ENCODE measurements at regions not wholly inside any gene's neighbourhood (a gene's known extent, or its start where the extent isn't known, plus 50 kb on each side); places are given as distances from the start of the nearest gene placed in this dataset.

GRCh38 chr4:157600583-157600982 is 380.1 kb downstream of the GRIA2 start:
- no peak for TF ChIP-seq CTCF (IDR thresholded peaks at IDR 0.05)
- no peak for TF ChIP-seq EZH2 (IDR thresholded peaks at IDR 0.05; ENCODE audit: borderline replicate concordance, insufficient read depth, low read depth, low read length, poor library complexity, severe bottlenecking)

Data from B cell (primary cell).